ENCODE measurements at regions not wholly inside any gene's neighbourhood (a gene's known extent, or its start where the extent isn't known, plus 50 kb on each side); places are given as distances from the start of the nearest gene placed in this dataset.

- H3K27ac ChIP-seq: no peak overlapping the region
- ATAC-seq (no peak), DNase-seq (no peak)
- no peaks in the 10 kb centered on the region for H3K36me3 ChIP-seq
- no peaks in the 10 kb centered on the region for H3K9me3 ChIP-seq
- H3K27me3 ChIP-seq: no peaks in the 10 kb centered on the region
- no peak for TF ChIP-seq CTCF (IDR thresholded peaks at IDR 0.05)
- intact Hi-C loops (cut with DNase I): no loop called here
- no peaks in the 10 kb centered on the region for H3K4me1 ChIP-seq
- no peak overlapping the region for H3K4me3 ChIP-seq
Measured at GRCh38 chr9:28264368-28264767, 691.1 kb upstream of the C9orf72 start.

GRCh38 chr9:28267351-28267750 is 694.1 kb upstream of the C9orf72 start:
- Histone ChIP-seq H3K36me3 (no peaks in the 10 kb centered on the region), H3K4me3 (no peak overlapping the region), H3K4me1 (no peaks in the 10 kb centered on the region), H3K27ac (no peak overlapping the region), H3K27me3 (no peaks in the 10 kb centered on the region), H3K9me3 (no peaks in the 10 kb centered on the region)
- no peak for DNase-seq
- intact Hi-C loops (cut with DNase I): no loop called here
- no peak for TF ChIP-seq CTCF (IDR thresholded peaks at IDR 0.05)
- no peak for ATAC-seq

GRCh38 chr9:28270156-28270555 is 696.9 kb upstream of the C9orf72 start:
- Histone ChIP-seq H3K4me1 (no peaks in the 10 kb centered on the region), H3K27me3 (no peaks in the 10 kb centered on the region), H3K9me3 (no peaks in the 10 kb centered on the region), H3K27ac (no peak overlapping the region), H3K36me3 (no peaks in the 10 kb centered on the region), H3K4me3 (no peak overlapping the region)
- DNase-seq (no peak), ATAC-seq (no peak)
- no peak for TF ChIP-seq CTCF (IDR thresholded peaks at IDR 0.05)
- intact Hi-C loops (cut with DNase I): no loop called here

GRCh38 chr9:28272127-28272526 is 698.8 kb upstream of the C9orf72 start:
- Histone ChIP-seq H3K36me3 (no peaks in the 10 kb centered on the region), H3K4me3 (no peak overlapping the region), H3K27ac (no peak overlapping the region), H3K9me3 (no peaks in the 10 kb centered on the region), H3K4me1 (no peaks in the 10 kb centered on the region), H3K27me3 (no peaks in the 10 kb centered on the region)
- intact Hi-C loops (cut with DNase I): no loop called here
- no peak for DNase-seq
- ATAC-seq: no peak
- TF ChIP-seq CTCF (IDR thresholded peaks at IDR 0.05): no peak

GRCh38 chr9:28287455-28287854 is 714.2 kb upstream of the C9orf72 start:
- H3K4me1 ChIP-seq: no peaks in the 10 kb centered on the region
- TF ChIP-seq CTCF (IDR thresholded peaks at IDR 0.05): no peak
- ATAC-seq (no peak), DNase-seq (no peak)
- intact Hi-C loops (cut with DNase I): no loop called here
- no peaks in the 10 kb centered on the region for H3K36me3 ChIP-seq
- H3K4me3 ChIP-seq: no peak overlapping the region
- no peaks in the 10 kb centered on the region for H3K27me3 ChIP-seq
- no peak overlapping the region for H3K27ac ChIP-seq
- no peaks in the 10 kb centered on the region for H3K9me3 ChIP-seq
